CD4-positive, alpha-beta T cell (primary cell): ENCODE measurements at regions not wholly inside any gene's neighbourhood (a gene's known extent, or its start where the extent isn't known, plus 50 kb on each side); places are given as distances from the start of the nearest gene placed in this dataset.
"Not testable (repeated sequence)": the region's sequence is repeated elsewhere in the genome, so short reads cannot be mapped to it uniquely, and the experiment has no call there.

Experiments
- ATAC-seq: fragments of 200-7000 bp; cut with Tn5 transposase; one replicate; pipeline ENCODE4 v1.10.0; 2022; ENCODE audit warnings: mild to moderate bottlenecking; ENCODE audit not compliant: poor library complexity
- CTCF ChIA-PET: fragments of 350-600 bp; sonication (Branson Sonifier 250); formaldehyde crosslinking; loops from one replicate; lab custom pipeline; 2021; ENCODE audit warnings: antibody characterized with exemption, inconsistent platforms; lab: Charles Lee
- POLR2A ChIA-PET: fragments of 350-600 bp; sonication (Branson Sonifier 250); formaldehyde crosslinking; loops from one replicate; lab custom pipeline; 2021; ENCODE audit warnings: antibody characterized with exemption, inconsistent platforms; lab: Charles Lee
- DNase-seq, 14 experiments: peaks; one replicate each; pipeline ENCODE4 v3.0.0-alpha.2; 2013 to 2020; ENCODE audit warnings: mixed read lengths in 2 of 14
- H3K27ac ChIP-seq, 2 donors: one replicate each; pipeline versions ENCODE4 v1.5.1 to v1.7.0; 2013; ENCODE audit warnings: low read length in 2 of 2, low read depth in 1 of 2, mild to moderate bottlenecking in 1 of 2
- H3K27me3 ChIP-seq, 2 experiments: 1 replicate in 1 of 2; 2 replicates in 1 of 2; pipeline versions ENCODE4 v1.6.1 to v1.7.0; 2013; ENCODE audit warnings: low read length in 2 of 2, control low read depth in 1 of 2, mild to moderate bottlenecking in 1 of 2, moderate library complexity in 1 of 2; ENCODE audit not compliant: insufficient read depth in 2 of 2, control insufficient read depth in 1 of 2
- H3K36me3 ChIP-seq: one replicate; pipeline ENCODE4 v1.6.1; 2013; ENCODE audit warnings: low read length, control low read depth; ENCODE audit not compliant: insufficient read depth
- H3K4me1 ChIP-seq: one replicate; pipeline ENCODE4 v1.6.1; 2013; ENCODE audit warnings: low read length, control low read depth; ENCODE audit not compliant: insufficient read depth
- H3K4me3 ChIP-seq: one replicate; pipeline ENCODE4 v1.5.1; 2013; ENCODE audit warnings: mild to moderate bottlenecking, low read length, moderate library complexity
- H3K9me3 ChIP-seq, 2 experiments: 1 replicate in 1 of 2; 2 replicates in 1 of 2; pipeline versions ENCODE4 v1.6.1 to v1.7.0; 2013; ENCODE audit warnings: low read length in 2 of 2, mild to moderate bottlenecking in 2 of 2, control low read depth in 1 of 2, moderate library complexity in 1 of 2; ENCODE audit not compliant: control insufficient read depth in 1 of 2, insufficient read depth in 1 of 2
- H3K27ac Mint-ChIP-seq: one replicate; pipeline ENCODE4 v1.8.0; 2020; ENCODE audit warnings: mixed read lengths
- H3K27me3 Mint-ChIP-seq: one replicate; pipeline ENCODE4 v1.8.0; 2021; ENCODE audit warnings: mixed read lengths
- H3K36me3 Mint-ChIP-seq: one replicate; pipeline ENCODE4 v1.8.0; 2021; ENCODE audit warnings: low read depth, mixed read lengths
- H3K4me1 Mint-ChIP-seq: one replicate; pipeline ENCODE4 v1.8.0; 2021; ENCODE audit warnings: low read depth, mixed read lengths
- H3K4me3 Mint-ChIP-seq: one replicate; pipeline ENCODE4 v1.8.0; 2020; ENCODE audit warnings: mild to moderate bottlenecking, mixed read lengths
- H3K9me3 Mint-ChIP-seq: one replicate; pipeline ENCODE4 v1.8.0; 2020; ENCODE audit warnings: mixed read lengths
- intact Hi-C, 2 experiments: fragments of 100-400 bp; cut with DNase I in 1 of 2; cut with micrococcal nuclease in 1 of 2; formaldehyde crosslinking; loops; one replicate each; pipeline versions ENCODE4 v1.15.1 to v1.9.0; 2023 to 2025; cut with DNase I, micrococcal nuclease
- TF ChIP-seq, protein P1 (sequence below): fragments of 200-600 bp; IDR thresholded peaks from one replicate; pipeline ENCODE4 v1.8.0; 2022; ENCODE audit warnings: antibody characterized with exemption, mild to moderate bottlenecking

GRCh38 chr2:37735524-37735910, 64.1 kb upstream of the CDC42EP3 start:
- H3K27me3 Mint-ChIP-seq, H3K27ac Mint-ChIP-seq, H3K4me3 Mint-ChIP-seq, H3K36me3 ChIP-seq, H3K36me3 Mint-ChIP-seq, H3K27ac ChIP-seq, H3K4me3 ChIP-seq, H3K27me3 ChIP-seq, POLR2A ChIA-PET, H3K4me1 Mint-ChIP-seq, ATAC-seq, CTCF ChIA-PET, intact Hi-C loops, DNase-seq, H3K4me1 ChIP-seq, H3K9me3 Mint-ChIP-seq, H3K9me3 ChIP-seq: not testable (repeated sequence)

DNA sequence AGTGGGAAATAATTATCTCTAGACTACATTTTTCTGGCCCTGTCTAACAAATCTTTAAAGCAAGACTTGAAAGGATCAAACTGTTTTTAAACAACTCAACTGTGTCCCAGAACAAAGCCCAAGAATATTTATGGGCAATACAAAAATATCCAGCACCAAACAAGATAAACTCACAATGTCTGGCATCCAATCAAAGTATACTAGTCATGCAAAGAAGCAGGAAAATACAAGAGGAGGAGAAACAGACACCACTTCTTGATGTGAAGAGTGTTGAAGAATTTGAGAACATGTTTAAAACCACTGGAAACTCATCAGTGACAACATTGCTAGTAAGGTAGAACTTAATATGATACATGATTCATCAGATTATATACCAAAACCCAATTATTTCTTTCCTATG, 66.1 kb upstream of the CDC42EP3 start:
- H3K27me3 ChIP-seq, result no peaks in the 10 kb centered on the region
- Mint-ChIP-seq H3K4me1 (no peaks in the 10 kb centered on the region), H3K36me3 (no peaks in the 10 kb centered on the region), H3K9me3 (no peaks in the 10 kb centered on the region), H3K27ac (no peak overlapping the region), H3K4me3 (no peak overlapping the region), H3K27me3 (no peaks in the 10 kb centered on the region)
- H3K4me3 ChIP-seq, result no peak overlapping the region
- no peaks in the 10 kb centered on the region for H3K4me1 ChIP-seq
- no peaks in the 10 kb centered on the region for H3K9me3 ChIP-seq
- ChIA-PET POLR2A (no interaction called here), CTCF (interaction anchor here (0.5 kb wide), 1 partner anchor 413 kb away, joined by 3 read pairs; no protein-coding TSS in a partner anchor)
- intact Hi-C loops, result no loop called here
- H3K36me3 ChIP-seq, result no peaks in the 10 kb centered on the region
- ATAC-seq (no peak), DNase-seq (no peak)
- H3K27ac ChIP-seq, result no peak overlapping the region
- TF ChIP-seq, protein P1, sequence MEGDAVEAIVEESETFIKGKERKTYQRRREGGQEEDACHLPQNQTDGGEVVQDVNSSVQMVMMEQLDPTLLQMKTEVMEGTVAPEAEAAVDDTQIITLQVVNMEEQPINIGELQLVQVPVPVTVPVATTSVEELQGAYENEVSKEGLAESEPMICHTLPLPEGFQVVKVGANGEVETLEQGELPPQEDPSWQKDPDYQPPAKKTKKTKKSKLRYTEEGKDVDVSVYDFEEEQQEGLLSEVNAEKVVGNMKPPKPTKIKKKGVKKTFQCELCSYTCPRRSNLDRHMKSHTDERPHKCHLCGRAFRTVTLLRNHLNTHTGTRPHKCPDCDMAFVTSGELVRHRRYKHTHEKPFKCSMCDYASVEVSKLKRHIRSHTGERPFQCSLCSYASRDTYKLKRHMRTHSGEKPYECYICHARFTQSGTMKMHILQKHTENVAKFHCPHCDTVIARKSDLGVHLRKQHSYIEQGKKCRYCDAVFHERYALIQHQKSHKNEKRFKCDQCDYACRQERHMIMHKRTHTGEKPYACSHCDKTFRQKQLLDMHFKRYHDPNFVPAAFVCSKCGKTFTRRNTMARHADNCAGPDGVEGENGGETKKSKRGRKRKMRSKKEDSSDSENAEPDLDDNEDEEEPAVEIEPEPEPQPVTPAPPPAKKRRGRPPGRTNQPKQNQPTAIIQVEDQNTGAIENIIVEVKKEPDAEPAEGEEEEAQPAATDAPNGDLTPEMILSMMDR, result no peak

DNA sequence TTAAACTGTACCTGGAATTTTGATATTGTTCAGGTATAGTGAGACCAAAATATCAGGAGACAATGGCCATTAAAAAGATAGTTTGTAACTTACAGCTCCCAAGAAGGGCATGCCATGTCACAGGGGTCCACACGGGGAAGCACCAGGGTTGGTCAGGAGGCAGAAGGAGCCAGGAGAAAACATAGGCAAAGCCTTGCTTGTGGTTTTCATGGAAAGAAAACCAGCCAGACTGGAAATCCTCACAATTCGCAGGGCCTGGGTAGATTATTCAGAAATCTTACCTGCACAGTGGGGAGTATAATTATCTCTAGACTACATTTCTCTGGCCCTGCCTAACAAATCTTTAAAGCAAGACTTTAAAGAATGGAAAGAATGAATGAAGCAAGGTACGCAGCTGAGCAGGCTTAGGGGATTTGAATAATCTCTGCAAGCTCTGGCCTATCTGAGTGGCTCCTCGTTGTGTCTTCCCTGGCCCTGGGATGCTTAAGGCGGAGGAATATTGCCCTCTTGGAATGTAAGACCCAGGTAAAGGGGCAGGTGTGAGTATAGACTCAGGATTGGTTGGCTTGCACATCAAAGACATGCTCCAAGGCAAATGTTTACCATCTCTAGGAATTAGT, 66.9 kb upstream of the CDC42EP3 start:
- H3K4me1 ChIP-seq, result no peaks in the 10 kb centered on the region
- CTCF ChIA-PET, result interaction anchor here (0.5 kb wide), 1 partner anchor 412 kb away, joined by 3 read pairs; no protein-coding TSS in a partner anchor
- ATAC-seq (no peak), DNase-seq (no peak)
- POLR2A ChIA-PET, result no interaction called here
- H3K27me3 ChIP-seq, result no peaks in the 10 kb centered on the region
- no peaks in the 10 kb centered on the region for H3K9me3 ChIP-seq
- H3K36me3 ChIP-seq, result no peaks in the 10 kb centered on the region
- TF ChIP-seq, protein P1, result no peak
- no peak overlapping the region for H3K27ac Mint-ChIP-seq
- H3K27ac ChIP-seq, result no peak overlapping the region
- H3K27me3 Mint-ChIP-seq, result no peaks in the 10 kb centered on the region
- no peak overlapping the region for H3K4me3 Mint-ChIP-seq
- intact Hi-C loops, result no loop called here
- no peaks in the 10 kb centered on the region for H3K36me3 Mint-ChIP-seq
- H3K4me1 Mint-ChIP-seq, result no peaks in the 10 kb centered on the region
- no peaks in the 10 kb centered on the region for H3K9me3 Mint-ChIP-seq
- no peak overlapping the region for H3K4me3 ChIP-seq

GRCh38 chr2:37739153-37739552, 67.7 kb upstream of the CDC42EP3 start:
- Mint-ChIP-seq H3K36me3 (no peaks in the 10 kb centered on the region), H3K9me3 (no peaks in the 10 kb centered on the region), H3K27me3 (no peaks in the 10 kb centered on the region), H3K27ac (no peak overlapping the region), H3K4me1 (no peaks in the 10 kb centered on the region), H3K4me3 (no peak overlapping the region)
- TF ChIP-seq, protein P1, result no peak
- no peak for DNase-seq
- POLR2A ChIA-PET, result no interaction called here
- H3K4me1 ChIP-seq, result no peaks in the 10 kb centered on the region
- no peak overlapping the region for H3K4me3 ChIP-seq
- intact Hi-C loops, result no loop called here
- no peak for ATAC-seq
- CTCF ChIA-PET, result no interaction called here
- no peaks in the 10 kb centered on the region for H3K36me3 ChIP-seq
- no peaks in the 10 kb centered on the region for H3K27me3 ChIP-seq
- H3K9me3 ChIP-seq, result no peaks in the 10 kb centered on the region
- no peak overlapping the region for H3K27ac ChIP-seq
